GM19372 (cell line): ENCODE measurements at regions not wholly inside any gene's neighbourhood (a gene's known extent, or its start where the extent isn't known, plus 50 kb on each side); places are given as distances from the start of the nearest gene placed in this dataset.
"Not testable (repeated sequence)": the region's sequence is repeated elsewhere in the genome, so short reads cannot be mapped to it uniquely, and the experiment has no call there.

Source experiments
- ATAC-seq: cut with Tn5 transposase; IDR thresholded peaks from one replicate; pipeline ENCODE4 v1.9.1; 2021; ENCODE audit warnings: mild to moderate bottlenecking, low read depth, moderate library complexity; ENCODE audit not compliant: unreplicated experiment

DNA sequence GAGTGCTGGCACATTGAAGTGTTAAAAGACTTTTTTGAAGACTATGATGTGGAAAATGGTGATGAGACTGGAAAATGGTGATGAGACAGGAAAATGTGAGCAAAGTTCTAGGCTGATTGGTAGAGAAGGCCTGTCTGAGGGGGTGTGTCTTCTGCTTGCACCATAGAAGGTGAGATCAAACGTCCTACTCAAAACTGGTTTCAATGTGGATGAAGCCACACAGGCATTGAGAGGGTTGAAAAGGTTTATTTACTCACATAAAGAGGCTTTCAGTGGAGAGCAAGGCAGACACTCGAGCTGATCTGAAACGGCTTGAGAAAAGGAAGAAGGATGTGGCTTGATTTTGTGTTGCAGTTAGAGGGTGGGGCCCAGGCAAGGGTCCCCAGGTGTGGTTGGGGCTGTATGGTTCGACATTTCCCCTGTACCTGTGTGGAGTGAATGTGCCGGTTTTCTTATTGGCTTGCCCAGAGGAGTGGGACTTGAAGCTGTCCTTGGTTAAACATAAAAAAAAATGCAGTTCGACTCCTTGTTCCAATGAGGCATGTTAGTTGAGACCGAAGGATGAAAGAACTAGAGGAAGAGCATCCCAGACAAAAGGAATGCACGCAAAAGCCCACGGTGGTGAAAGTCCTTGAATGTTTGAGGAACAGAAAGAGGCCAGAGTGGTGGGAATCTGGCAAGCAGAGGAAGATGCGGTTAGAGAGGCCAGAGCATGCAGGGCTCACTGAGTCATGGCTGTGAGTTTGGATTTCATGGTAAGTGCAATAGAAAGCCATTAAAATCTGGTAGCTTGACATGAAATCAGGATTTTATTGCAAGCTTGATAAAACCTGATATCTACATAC lies 172.3 kb downstream of the EPM2A start:
- ATAC-seq, result no peak

DNA sequence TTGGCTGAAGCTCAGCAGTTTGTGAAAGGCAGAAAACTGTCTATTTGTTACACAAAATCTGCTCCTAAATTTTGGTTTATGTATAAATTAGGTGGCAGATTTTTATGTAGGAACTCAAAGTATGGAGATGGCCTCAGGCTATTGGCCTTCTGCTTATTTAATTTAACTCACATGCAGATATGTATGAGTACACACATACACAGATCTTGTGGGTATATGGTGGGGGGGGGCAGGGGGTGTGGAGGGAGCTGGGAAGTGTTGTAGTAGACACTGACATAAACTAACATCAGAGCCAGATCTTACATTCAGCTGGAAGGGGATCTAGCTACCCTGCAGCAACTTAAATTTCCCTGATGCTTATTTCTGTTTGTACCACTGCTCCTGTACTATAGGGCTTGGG lies 170.8 kb downstream of the EPM2A start:
- ATAC-seq, result no peak

DNA sequence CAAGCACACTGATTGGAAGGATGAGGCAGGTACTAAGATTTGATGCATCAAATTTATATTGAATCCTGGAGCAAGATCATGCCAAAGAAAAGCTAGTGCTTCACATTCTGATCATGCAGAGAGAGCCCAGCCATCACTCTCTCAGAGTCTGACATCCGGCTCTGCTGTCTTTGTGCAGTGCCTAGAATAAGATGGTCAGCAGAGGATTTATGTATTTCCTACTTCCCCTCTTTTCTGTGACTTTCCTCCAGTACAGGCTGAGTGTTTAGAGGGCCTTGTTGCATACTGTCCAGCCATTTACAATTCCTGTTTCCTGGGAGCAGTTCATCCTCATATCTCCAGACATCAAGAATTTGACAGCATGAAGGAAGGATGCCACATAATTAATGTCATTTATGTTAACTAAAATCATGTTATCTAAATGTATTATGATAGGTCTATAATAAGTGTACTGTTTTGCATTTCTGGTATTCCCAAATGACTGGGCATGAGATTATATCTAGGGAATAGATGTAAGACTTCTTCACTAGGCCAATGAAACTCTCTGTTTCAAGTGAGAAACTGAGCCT lies 167.6 kb downstream of the EPM2A start:
- no peak for ATAC-seq

DNA sequence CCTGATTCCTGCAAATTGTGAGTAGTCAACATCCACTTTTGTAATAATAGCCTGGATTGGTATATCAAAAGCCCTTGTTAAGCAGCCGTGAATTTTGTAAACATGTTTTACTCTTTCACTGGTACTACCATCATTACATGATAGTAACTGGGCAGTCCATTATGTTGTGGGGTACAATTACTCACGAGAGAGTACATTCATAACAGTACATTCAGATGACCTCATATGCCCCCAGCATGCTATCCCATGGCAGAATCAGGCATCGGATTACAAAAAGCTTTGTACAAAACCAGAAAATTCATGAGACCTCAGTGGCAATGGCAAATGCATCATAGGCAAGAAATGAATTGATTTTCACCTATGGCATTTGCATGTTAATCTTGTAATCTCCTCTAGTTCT lies 166.2 kb downstream of the EPM2A start:
- no peak for ATAC-seq

DNA sequence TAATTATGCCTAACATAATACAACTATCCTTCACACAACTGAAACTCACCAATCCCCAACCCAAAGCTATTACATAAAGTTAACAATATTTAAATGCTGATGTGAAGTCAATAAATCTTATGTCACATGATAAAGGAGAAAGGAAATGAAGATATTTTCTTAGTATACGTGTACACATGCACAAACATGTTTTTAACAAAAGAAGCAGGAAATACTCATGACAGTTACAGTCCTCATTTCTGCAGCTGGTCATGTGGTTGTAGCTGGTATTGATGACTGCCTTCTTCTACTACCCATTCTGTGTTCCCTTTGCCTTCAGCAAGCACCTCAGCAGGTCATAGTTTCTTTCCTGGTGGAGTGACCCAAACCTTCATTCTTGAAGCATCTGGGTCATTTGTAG lies 165.0 kb downstream of the EPM2A start:
- not testable (repeated sequence) for ATAC-seq

DNA sequence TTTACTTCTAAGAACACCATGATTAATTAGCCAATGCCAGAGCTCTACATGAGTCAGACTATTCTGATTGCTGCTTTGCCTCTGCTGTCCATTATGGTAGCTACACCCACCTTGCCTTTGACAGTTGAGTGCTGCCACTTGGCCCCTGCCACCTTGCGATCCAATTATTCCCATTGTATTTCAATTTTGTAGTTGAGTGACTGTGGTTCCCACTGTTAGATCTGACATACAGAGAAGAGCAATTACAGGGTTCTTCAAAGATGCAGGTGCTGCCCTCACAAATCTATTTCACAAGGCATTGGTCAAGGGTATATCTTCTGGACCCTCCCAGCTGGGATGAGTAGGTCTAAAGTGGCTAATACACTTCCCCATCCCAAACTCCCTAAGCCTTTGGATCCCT lies 161.1 kb downstream of the EPM2A start:
- not testable (repeated sequence) for ATAC-seq
